ENCODE measurements at regions not wholly inside any gene's neighbourhood (a gene's known extent, or its start where the extent isn't known, plus 50 kb on each side); places are given as distances from the start of the nearest gene placed in this dataset.

- CTCF ChIA-PET = interaction anchor here (1.4 to 22.4 kb wide), 13 partner anchors 11 to 376 kb away, joined by 3 to 574 read pairs (median 10); no protein-coding TSS in a partner anchor
- no peak overlapping the region for H3K4me3 ChIP-seq (ENCODE audit: low read depth, low read length)
- DNase-seq (ENCODE audit: low read depth, low spot score) = no peak
- TF ChIP-seq CTCF (IDR thresholded peaks at IDR 0.05; ENCODE audit: insufficient read depth, low read length, missing control alignments) = no peak
- POLR2A ChIA-PET = interaction anchor here (1.0 kb wide), 1 partner anchor 107 kb away, joined by 4 read pairs; no protein-coding TSS in a partner anchor
Observed at GRCh38 chr1:53391982-53392381, 64.1 kb upstream of the LRP8 start.

GRCh38 chr1:53392460-53392859 is 64.6 kb upstream of the LRP8 start:
- no peak for DNase-seq (ENCODE audit: low read depth, low spot score)
- POLR2A ChIA-PET = interaction anchor here (0.8 to 1.0 kb wide), 2 partner anchors 107 to 110 kb away, joined by 3 to 4 read pairs; no protein-coding TSS in a partner anchor
- H3K4me3 ChIP-seq (ENCODE audit: low read depth, low read length) = no peak overlapping the region
- CTCF ChIA-PET = interaction anchor here (0.7 to 22.4 kb wide), 24 partner anchors 12 to 376 kb away, joined by 3 to 574 read pairs (median 5); no protein-coding TSS in a partner anchor
- no peak for TF ChIP-seq CTCF (IDR thresholded peaks at IDR 0.05; ENCODE audit: insufficient read depth, low read length, missing control alignments)

GRCh38 chr1:53393325-53393792 is 65.5 kb upstream of the LRP8 start:
- H3K4me3 ChIP-seq (ENCODE audit: low read depth, low read length) = no peak overlapping the region
- TF ChIP-seq CTCF (IDR thresholded peaks at IDR 0.05; ENCODE audit: insufficient read depth, low read length, missing control alignments) = peak; percentile 85
- CTCF ChIA-PET = interaction anchor here (0.7 to 22.4 kb wide), 37 partner anchors 8 to 375 kb away, joined by 3 to 574 read pairs (median 4); no protein-coding TSS in a partner anchor
- no peak for DNase-seq (ENCODE audit: low read depth, low spot score)
- POLR2A ChIA-PET = interaction anchor here (0.8 kb wide), 1 partner anchor 111 kb away, joined by 3 read pairs; no protein-coding TSS in a partner anchor

- ChIA-PET CTCF (interaction anchor here (0.9 to 22.4 kb wide), 19 partner anchors 12 to 1277 kb away, joined by 3 to 574 read pairs (median 5); no protein-coding TSS in a partner anchor), POLR2A (no interaction called here)
- no peak for DNase-seq (ENCODE audit: low read depth, low spot score)
- no peak for TF ChIP-seq CTCF (IDR thresholded peaks at IDR 0.05; ENCODE audit: insufficient read depth, low read length, missing control alignments)
- H3K4me3 ChIP-seq (ENCODE audit: low read depth, low read length) = no peak overlapping the region
Observed at GRCh38 chr1:53394306-53394705, 64.9 kb upstream of the DMRTB1 start.

GRCh38 chr1:53395671-53396215 is 63.5 kb upstream of the DMRTB1 start:
- H3K4me3 ChIP-seq (ENCODE audit: low read depth, low read length) = no peak overlapping the region
- POLR2A ChIA-PET = no interaction called here
- TF ChIP-seq CTCF (IDR thresholded peaks at IDR 0.05; ENCODE audit: insufficient read depth, low read length, missing control alignments) = no peak
- no peak for DNase-seq (ENCODE audit: low read depth, low spot score)
- CTCF ChIA-PET = interaction anchor here (0.8 to 22.4 kb wide), 10 partner anchors 11 to 134 kb away, joined by 3 to 574 read pairs (median 6); no protein-coding TSS in a partner anchor

GRCh38 chr1:53396573-53397268 is 62.5 kb upstream of the DMRTB1 start:
- no peak overlapping the region for H3K4me3 ChIP-seq (ENCODE audit: low read depth, low read length)
- CTCF ChIA-PET = interaction anchor here (4.3 to 22.4 kb wide), 3 partner anchors 10 to 120 kb away, joined by 23 to 574 read pairs (median 87); no protein-coding TSS in a partner anchor
- POLR2A ChIA-PET = no interaction called here
- no peak for TF ChIP-seq CTCF (IDR thresholded peaks at IDR 0.05; ENCODE audit: insufficient read depth, low read length, missing control alignments)
- DNase-seq (ENCODE audit: low read depth, low spot score) = no peak
